VCaP (cell line): ENCODE measurements at regions not wholly inside any gene's neighbourhood (a gene's known extent, or its start where the extent isn't known, plus 50 kb on each side); places are given as distances from the start of the nearest gene placed in this dataset.
"Not testable (repeated sequence)": the region's sequence is repeated elsewhere in the genome, so short reads cannot be mapped to it uniquely, and the experiment has no call there.

Source experiments
- H3K27ac ChIP-seq: fragments of 450-650 bp; 2 replicates; pipeline ENCODE4 v1.5.1; 2017
- CTCF ChIP-seq: fragments of 450-650 bp; conservative IDR thresholded peaks from 2 replicates; pipeline ENCODE4 v1.5.1; 2017; ENCODE audit warnings: mild to moderate bottlenecking, moderate library complexity

GRCh38 chr2:200119236-200119635 is 163.9 kb downstream of the MAIP1 start:
- H3K27ac ChIP-seq = no peak overlapping the region
- no peak for TF ChIP-seq CTCF

- no peak overlapping the region for H3K27ac ChIP-seq
- no peak for TF ChIP-seq CTCF
These were observed 166.5 kb downstream of the MAIP1 start for GRCh38 chr2:200121931-200122330.

GRCh38 chr2:200122683-200123082 is 167.3 kb downstream of the MAIP1 start:
- no peak overlapping the region for H3K27ac ChIP-seq
- no peak for TF ChIP-seq CTCF

GRCh38 chr2:200124665-200125368 is 169.4 kb downstream of the MAIP1 start:
- H3K27ac ChIP-seq = not testable (repeated sequence)

- H3K27ac ChIP-seq = no peak overlapping the region
- TF ChIP-seq CTCF = no peak
These were observed 170.3 kb downstream of the MAIP1 start for GRCh38 chr2:200125444-200126284.

- not testable (repeated sequence) for H3K27ac ChIP-seq
These were observed 170.9 kb downstream of the MAIP1 start for GRCh38 chr2:200126285-200126670.

GRCh38 chr2:200126680-200127079 is 171.3 kb downstream of the MAIP1 start:
- H3K27ac ChIP-seq = not testable (repeated sequence)

- TF ChIP-seq CTCF = no peak
- H3K27ac ChIP-seq = no peak overlapping the region
These were observed 172.5 kb downstream of the MAIP1 start for GRCh38 chr2:200127848-200128247.

GRCh38 chr2:200128296-200128695 is 172.9 kb downstream of the MAIP1 start:
- H3K27ac ChIP-seq = no peak overlapping the region
- no peak for TF ChIP-seq CTCF
